IPS DF 6.9 (cell line): ENCODE measurements at regions not wholly inside any gene's neighbourhood (a gene's known extent, or its start where the extent isn't known, plus 50 kb on each side); places are given as distances from the start of the nearest gene placed in this dataset.

ENCODE experiments used
- DNase-seq: peaks from one replicate; pipeline ENCODE4 v3.0.0-alpha.2; 2013; ENCODE audit warnings: low read depth, low spot score
- H3K27ac ChIP-seq: one replicate; pipeline ENCODE4 v1.5.1; 2013; ENCODE audit warnings: low read length, control low read depth
- H3K27me3 ChIP-seq: 2 replicates; pipeline ENCODE4 v1.6.1; 2013; ENCODE audit warnings: mild to moderate bottlenecking, low read length; ENCODE audit not compliant: control insufficient read depth, insufficient read depth
- H3K36me3 ChIP-seq: 2 replicates; pipeline ENCODE4 v1.6.1; 2013; ENCODE audit warnings: low read length; ENCODE audit not compliant: control insufficient read depth, insufficient read depth
- H3K4me1 ChIP-seq: 2 replicates; pipeline ENCODE4 v1.6.1; 2013; ENCODE audit warnings: low read length; ENCODE audit not compliant: control insufficient read depth, insufficient read depth
- H3K4me3 ChIP-seq: 2 replicates; pipeline ENCODE4 v1.5.1; 2013; ENCODE audit warnings: mild to moderate bottlenecking, low read length
- H3K9me3 ChIP-seq: 2 replicates; pipeline ENCODE4 v1.6.1; 2013; ENCODE audit warnings: low read length, inconsistent platforms; ENCODE audit not compliant: control insufficient read depth, insufficient read depth
- WGBS: extraction: QIAGEN DNeasy Blood & Tissue Kit; methylation state at CpG from one replicate; pipeline ENCODE4 v1.1.7; 2013; ENCODE audit warnings: mixed read lengths, missing lambda C conversion rate; ENCODE audit not compliant: insufficient read length, insufficient coverage; 5-methylcytosine and 5-hydroxymethylcytosine counted together

GRCh38 chr3:514192-514591 lies 317.6 kb downstream of the CHL1 start:
- Histone ChIP-seq H3K27ac (no peak overlapping the region), H3K9me3 (no peaks in the 10 kb centered on the region; the same call in 1 of the 2 replicates), H3K4me3 (no peak overlapping the region), H3K36me3 (no peaks in the 10 kb centered on the region), H3K4me1 (no peaks in the 10 kb centered on the region), H3K27me3 (no peaks in the 10 kb centered on the region)
- no CpG with 5 or more reads among the region's 2 CpGs for WGBS
- no peak for DNase-seq

- no peaks in the 10 kb centered on the region for H3K27me3 ChIP-seq
- H3K4me1 ChIP-seq: no peaks in the 10 kb centered on the region
- H3K27ac ChIP-seq: no peak overlapping the region
- peaks cover 2% of the 10 kb centered on the region for H3K9me3 ChIP-seq
- DNase-seq: no peak
- no peak overlapping the region for H3K4me3 ChIP-seq
- no peaks in the 10 kb centered on the region for H3K36me3 ChIP-seq
- WGBS: no CpG with 5 or more reads among the region's 3 CpGs
Observed at GRCh38 chr3:519026-519425, 322.5 kb downstream of the CHL1 start.

- H3K27me3 ChIP-seq: no peaks in the 10 kb centered on the region
- no peaks in the 10 kb centered on the region for H3K4me1 ChIP-seq
- DNase-seq: no peak
- no peaks in the 10 kb centered on the region for H3K36me3 ChIP-seq
- WGBS: no CpG with 5 or more reads among the region's 4 CpGs
- H3K4me3 ChIP-seq: no peak overlapping the region
- H3K27ac ChIP-seq: no peak overlapping the region
- peaks cover 6% of the 10 kb centered on the region for H3K9me3 ChIP-seq
Observed at GRCh38 chr3:522888-523287, 326.3 kb downstream of the CHL1 start.

GRCh38 chr3:525415-525814 lies 328.9 kb downstream of the CHL1 start:
- Histone ChIP-seq H3K36me3 (no peaks in the 10 kb centered on the region), H3K4me3 (no peak overlapping the region), H3K27ac (no peak overlapping the region), H3K9me3 (peaks cover 6% of the 10 kb centered on the region), H3K4me1 (no peaks in the 10 kb centered on the region), H3K27me3 (no peaks in the 10 kb centered on the region)
- no peak for DNase-seq
- WGBS: no CpG with 5 or more reads among the region's 3 CpGs

GRCh38 chr3:535566-536416 lies 339.2 kb downstream of the CHL1 start:
- no CpG with 5 or more reads among the region's 51 CpGs for WGBS
- H3K27ac ChIP-seq: no peak overlapping the region
- H3K4me1 ChIP-seq: no peaks in the 10 kb centered on the region
- H3K36me3 ChIP-seq: no peaks in the 10 kb centered on the region
- DNase-seq: no peak
- peaks cover 2% of the 10 kb centered on the region for H3K9me3 ChIP-seq
- H3K4me3 ChIP-seq: no peak overlapping the region
- no peaks in the 10 kb centered on the region for H3K27me3 ChIP-seq

GRCh38 chr3:536417-536813 lies 339.9 kb downstream of the CHL1 start:
- Histone ChIP-seq H3K36me3 (no peaks in the 10 kb centered on the region), H3K27ac (no peak overlapping the region), H3K27me3 (no peaks in the 10 kb centered on the region), H3K4me1 (no peaks in the 10 kb centered on the region), H3K4me3 (no peak overlapping the region), H3K9me3 (peaks cover 4% of the 10 kb centered on the region)
- DNase-seq: no peak
- no CpG with 5 or more reads among the region's 6 CpGs for WGBS

GRCh38 chr3:541062-541801 lies 344.7 kb downstream of the CHL1 start:
- Histone ChIP-seq H3K27me3 (no peaks in the 10 kb centered on the region), H3K4me3 (no peak overlapping the region), H3K4me1 (no peaks in the 10 kb centered on the region), H3K36me3 (no peaks in the 10 kb centered on the region), H3K9me3 (peaks cover 7% of the 10 kb centered on the region), H3K27ac (no peak overlapping the region)
- no CpG with 5 or more reads among the region's 12 CpGs for WGBS
- no peak for DNase-seq

GRCh38 chr3:542021-542420 lies 345.5 kb downstream of the CHL1 start:
- Histone ChIP-seq H3K27ac (no peak overlapping the region), H3K36me3 (no peaks in the 10 kb centered on the region), H3K9me3 (peaks cover 7% of the 10 kb centered on the region), H3K27me3 (no peaks in the 10 kb centered on the region), H3K4me1 (no peaks in the 10 kb centered on the region), H3K4me3 (no peak overlapping the region)
- no peak for DNase-seq
- no CpG with 5 or more reads among the region's 3 CpGs for WGBS

GRCh38 chr3:549636-550035 lies 353.1 kb downstream of the CHL1 start:
- H3K36me3 ChIP-seq: no peaks in the 10 kb centered on the region
- H3K4me1 ChIP-seq: no peaks in the 10 kb centered on the region
- DNase-seq: no peak
- no CpG with 5 or more reads among the region's 2 CpGs for WGBS
- no peak overlapping the region for H3K4me3 ChIP-seq
- no peak overlapping the region for H3K27ac ChIP-seq
- peaks cover 12% of the 10 kb centered on the region for H3K9me3 ChIP-seq
- no peaks in the 10 kb centered on the region for H3K27me3 ChIP-seq

- H3K27ac ChIP-seq: no peak overlapping the region
- no peak overlapping the region for H3K4me3 ChIP-seq
- H3K9me3 ChIP-seq: peaks cover 12% of the 10 kb centered on the region
- H3K36me3 ChIP-seq: no peaks in the 10 kb centered on the region
- DNase-seq: no peak
- H3K4me1 ChIP-seq: no peaks in the 10 kb centered on the region
- WGBS: no CpG with 5 or more reads among the region's 1 CpG
- no peaks in the 10 kb centered on the region for H3K27me3 ChIP-seq
Observed at GRCh38 chr3:550471-550870, 353.9 kb downstream of the CHL1 start.
